Fibroblast of lung (primary cell): ENCODE measurements at regions not wholly inside any gene's neighbourhood (a gene's known extent, or its start where the extent isn't known, plus 50 kb on each side); places are given as distances from the start of the nearest gene placed in this dataset.

Experiments used
- EZH2 ChIP-seq: IDR thresholded peaks from 2 replicates; pipeline ENCODE4 v1.5.1; 2012; ENCODE audit warnings: low read length, control low read depth, mild to moderate bottlenecking; ENCODE audit errors: missing control alignments
- TF ChIP-seq, protein P1 (sequence below), 2 donors: IDR thresholded peaks in 1 of 2; conservative IDR thresholded peaks in 1 of 2; 1 replicate in 1 of 2; 2 replicates in 1 of 2; pipeline ENCODE4 v1.5.1; 2011 to 2012; ENCODE audit warnings: low read length in 2 of 2, control low read depth in 1 of 2, inconsistent platforms in 1 of 2, low read depth in 1 of 2, mild to moderate bottlenecking in 1 of 2

DNA sequence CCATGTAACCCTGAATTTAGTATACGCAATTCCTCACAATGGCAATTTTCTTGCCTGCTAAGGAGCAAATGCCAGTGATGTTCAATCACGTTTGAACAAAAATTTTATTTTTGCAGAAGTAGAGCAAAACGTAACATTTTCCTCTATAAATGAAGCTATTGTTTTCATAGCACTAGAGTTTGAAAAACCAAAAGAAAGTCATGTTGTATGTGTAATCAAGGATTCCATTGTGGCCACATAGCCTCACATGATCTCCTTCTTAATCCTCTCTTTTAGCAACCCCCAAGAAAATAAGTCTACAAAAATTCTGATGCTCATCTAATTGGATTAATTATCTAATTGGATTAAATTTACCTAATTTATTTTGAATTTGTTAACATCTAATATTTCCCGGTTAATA, 1217.4 kb upstream of the FLRT2 start:
- no peak for TF ChIP-seq EZH2
- TF ChIP-seq, protein P1, sequence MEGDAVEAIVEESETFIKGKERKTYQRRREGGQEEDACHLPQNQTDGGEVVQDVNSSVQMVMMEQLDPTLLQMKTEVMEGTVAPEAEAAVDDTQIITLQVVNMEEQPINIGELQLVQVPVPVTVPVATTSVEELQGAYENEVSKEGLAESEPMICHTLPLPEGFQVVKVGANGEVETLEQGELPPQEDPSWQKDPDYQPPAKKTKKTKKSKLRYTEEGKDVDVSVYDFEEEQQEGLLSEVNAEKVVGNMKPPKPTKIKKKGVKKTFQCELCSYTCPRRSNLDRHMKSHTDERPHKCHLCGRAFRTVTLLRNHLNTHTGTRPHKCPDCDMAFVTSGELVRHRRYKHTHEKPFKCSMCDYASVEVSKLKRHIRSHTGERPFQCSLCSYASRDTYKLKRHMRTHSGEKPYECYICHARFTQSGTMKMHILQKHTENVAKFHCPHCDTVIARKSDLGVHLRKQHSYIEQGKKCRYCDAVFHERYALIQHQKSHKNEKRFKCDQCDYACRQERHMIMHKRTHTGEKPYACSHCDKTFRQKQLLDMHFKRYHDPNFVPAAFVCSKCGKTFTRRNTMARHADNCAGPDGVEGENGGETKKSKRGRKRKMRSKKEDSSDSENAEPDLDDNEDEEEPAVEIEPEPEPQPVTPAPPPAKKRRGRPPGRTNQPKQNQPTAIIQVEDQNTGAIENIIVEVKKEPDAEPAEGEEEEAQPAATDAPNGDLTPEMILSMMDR (conservative IDR thresholded peaks at IDR 0.05 in 1 of 2, IDR thresholded peaks at IDR 0.05 in 1 of 2; ENCODE audit: low read depth in 1 of 2, low read length in 2 of 2): no peak
